DOHH2 (cell line): ENCODE measurements at regions not wholly inside any gene's neighbourhood (a gene's known extent, or its start where the extent isn't known, plus 50 kb on each side); places are given as distances from the start of the nearest gene placed in this dataset.

Source experiments
- H3F3A ChIP-seq: fragments of 200-600 bp; sonication (generic), shearing (Covaris generic); 2 replicates; pipeline ENCODE4 v1.6.0; 2016; ENCODE audit warnings: antibody characterized with exemption, mild to moderate bottlenecking; ENCODE audit not compliant: control insufficient read depth, insufficient read depth
- H3K27ac ChIP-seq: fragments of 200-600 bp; sonication (generic); 2 replicates; pipeline ENCODE4 v1.5.1; 2014; ENCODE audit warnings: low read depth, mild to moderate bottlenecking, low read length, moderate library complexity
- H3K27me3 ChIP-seq: fragments of 200-600 bp; sonication (generic); 2 replicates; pipeline ENCODE4 v1.6.1; 2014; ENCODE audit warnings: mild to moderate bottlenecking, low read length, mixed read lengths; ENCODE audit not compliant: control insufficient read depth
- H3K36me3 ChIP-seq: fragments of 200-600 bp; sonication (generic); 2 replicates; pipeline ENCODE4 v1.6.1; 2014; ENCODE audit warnings: mild to moderate bottlenecking, low read length, moderate library complexity, mixed read lengths; ENCODE audit not compliant: control insufficient read depth
- H3K4me1 ChIP-seq: fragments of 200-600 bp; sonication (generic); 2 replicates; pipeline ENCODE4 v1.6.1; 2014; ENCODE audit warnings: mild to moderate bottlenecking, low read length, mixed read lengths; ENCODE audit not compliant: control insufficient read depth
- H3K4me2 ChIP-seq: fragments of 200-600 bp; sonication (generic); 2 replicates; pipeline ENCODE4 v1.6.0; 2014; ENCODE audit warnings: mild to moderate bottlenecking, low read length, moderate library complexity
- H3K4me3 ChIP-seq: fragments of 200-600 bp; sonication (generic); 2 replicates; pipeline ENCODE4 v1.5.1; 2014; ENCODE audit warnings: mild to moderate bottlenecking, low read length, mixed read lengths
- H3K79me2 ChIP-seq: fragments of 200-600 bp; sonication (generic); 2 replicates; pipeline ENCODE4 v1.6.1; 2014; ENCODE audit warnings: mild to moderate bottlenecking, low read length, mixed read lengths; ENCODE audit not compliant: control insufficient read depth
- H3K9me2 ChIP-seq: fragments of 200-600 bp; sonication (generic); replicated peaks from 2 replicates; pipeline ENCODE4 v1.6.1; 2014; ENCODE audit warnings: mild to moderate bottlenecking, low read length, mixed read lengths; ENCODE audit not compliant: control insufficient read depth
- H3K9me3 ChIP-seq: fragments of 200-600 bp; sonication (generic); 2 replicates; pipeline ENCODE4 v1.6.1; 2014; ENCODE audit warnings: antibody characterized with exemption, low read length, mixed read lengths; ENCODE audit not compliant: control insufficient read depth, insufficient read depth
- H4K20me1 ChIP-seq: fragments of 200-600 bp; sonication (generic); 2 replicates; pipeline ENCODE4 v1.6.0; 2014; ENCODE audit warnings: low read depth, mild to moderate bottlenecking, antibody characterized with exemption, low read length, moderate library complexity; ENCODE audit not compliant: control insufficient read depth, insufficient read depth
- EZH2phosphoT487 ChIP-seq: fragments of 200-600 bp; sonication (generic); IDR thresholded peaks from 2 replicates; pipeline ENCODE4 v1.6.1; 2017; ENCODE audit warnings: borderline replicate concordance, mild to moderate bottlenecking, antibody characterized with exemption, low read length, moderate library complexity, mixed read lengths
- TF ChIP-seq, protein P1 (sequence below): fragments of 200-600 bp; sonication (generic); IDR thresholded peaks from one replicate; pipeline ENCODE4 v1.5.1; 2014; ENCODE audit warnings: antibody characterized with exemption, mild to moderate bottlenecking, low read depth, low read length; ENCODE audit not compliant: poor library complexity, severe bottlenecking

DNA sequence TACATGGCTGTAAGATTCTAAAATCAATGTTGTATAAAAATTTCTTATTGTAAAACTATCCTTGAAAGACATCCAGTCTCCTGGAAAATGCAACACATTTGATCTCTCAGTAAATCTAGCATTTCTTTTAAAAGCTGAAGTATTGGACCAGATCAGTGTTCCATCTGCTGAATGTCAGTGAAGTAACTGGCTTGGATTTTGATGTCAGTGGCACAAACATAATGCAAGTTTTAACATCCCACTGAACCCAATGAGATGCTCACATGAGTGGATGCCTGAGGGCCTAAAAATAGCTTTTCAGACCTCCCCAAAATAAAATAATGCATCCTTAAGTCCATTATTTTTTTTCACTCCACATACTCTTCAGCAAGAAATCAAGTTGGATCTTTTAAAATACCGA, 1432.2 kb downstream of the MRPL39 start:
- Histone ChIP-seq H3K79me2 (no peaks in the 10 kb centered on the region), H3F3A (no peaks in the 10 kb centered on the region), H4K20me1 (no peaks in the 10 kb centered on the region), H3K4me1 (no peaks in the 10 kb centered on the region), H3K9me2 (no peaks in the 10 kb centered on the region), H3K27ac (no peak overlapping the region), H3K36me3 (no peaks in the 10 kb centered on the region), H3K27me3 (no peaks in the 10 kb centered on the region), H3K9me3 (no peaks in the 10 kb centered on the region; the same call in 1 of the 2 replicates), H3K4me2 (no peak overlapping the region), H3K4me3 (no peak overlapping the region)
- no peak for TF ChIP-seq EZH2phosphoT487
- TF ChIP-seq, protein P1, sequence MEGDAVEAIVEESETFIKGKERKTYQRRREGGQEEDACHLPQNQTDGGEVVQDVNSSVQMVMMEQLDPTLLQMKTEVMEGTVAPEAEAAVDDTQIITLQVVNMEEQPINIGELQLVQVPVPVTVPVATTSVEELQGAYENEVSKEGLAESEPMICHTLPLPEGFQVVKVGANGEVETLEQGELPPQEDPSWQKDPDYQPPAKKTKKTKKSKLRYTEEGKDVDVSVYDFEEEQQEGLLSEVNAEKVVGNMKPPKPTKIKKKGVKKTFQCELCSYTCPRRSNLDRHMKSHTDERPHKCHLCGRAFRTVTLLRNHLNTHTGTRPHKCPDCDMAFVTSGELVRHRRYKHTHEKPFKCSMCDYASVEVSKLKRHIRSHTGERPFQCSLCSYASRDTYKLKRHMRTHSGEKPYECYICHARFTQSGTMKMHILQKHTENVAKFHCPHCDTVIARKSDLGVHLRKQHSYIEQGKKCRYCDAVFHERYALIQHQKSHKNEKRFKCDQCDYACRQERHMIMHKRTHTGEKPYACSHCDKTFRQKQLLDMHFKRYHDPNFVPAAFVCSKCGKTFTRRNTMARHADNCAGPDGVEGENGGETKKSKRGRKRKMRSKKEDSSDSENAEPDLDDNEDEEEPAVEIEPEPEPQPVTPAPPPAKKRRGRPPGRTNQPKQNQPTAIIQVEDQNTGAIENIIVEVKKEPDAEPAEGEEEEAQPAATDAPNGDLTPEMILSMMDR = no peak

DNA sequence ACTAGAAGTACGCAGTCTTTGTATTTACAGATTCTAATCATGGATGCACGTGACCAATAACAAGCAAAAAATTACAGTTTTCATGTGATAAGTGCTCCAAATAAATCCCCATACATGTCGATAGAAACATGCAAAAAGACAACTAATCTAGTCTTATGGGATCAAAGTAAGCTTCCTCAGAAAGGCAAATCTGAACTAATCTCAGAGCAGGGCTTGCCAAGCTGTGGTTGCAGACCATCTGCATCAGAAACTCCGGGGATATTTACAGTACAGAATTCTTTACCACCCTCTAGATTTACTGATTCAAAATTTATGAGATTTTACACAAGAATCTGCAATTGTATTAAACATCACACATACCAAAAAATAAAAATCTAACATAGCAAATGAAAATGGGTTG, 1435.5 kb downstream of the MRPL39 start:
- no peaks in the 10 kb centered on the region for H3K27me3 ChIP-seq
- H3K27ac ChIP-seq = no peak overlapping the region
- H3F3A ChIP-seq = no peaks in the 10 kb centered on the region
- no peak overlapping the region for H3K4me3 ChIP-seq
- H3K36me3 ChIP-seq = no peaks in the 10 kb centered on the region
- H3K4me1 ChIP-seq = no peaks in the 10 kb centered on the region
- H3K79me2 ChIP-seq = no peaks in the 10 kb centered on the region
- H4K20me1 ChIP-seq = no peaks in the 10 kb centered on the region
- no peak overlapping the region for H3K4me2 ChIP-seq
- H3K9me3 ChIP-seq = no peaks in the 10 kb centered on the region
- no peaks in the 10 kb centered on the region for H3K9me2 ChIP-seq
- TF ChIP-seq EZH2phosphoT487 = no peak
- TF ChIP-seq, protein P1 = no peak

DNA sequence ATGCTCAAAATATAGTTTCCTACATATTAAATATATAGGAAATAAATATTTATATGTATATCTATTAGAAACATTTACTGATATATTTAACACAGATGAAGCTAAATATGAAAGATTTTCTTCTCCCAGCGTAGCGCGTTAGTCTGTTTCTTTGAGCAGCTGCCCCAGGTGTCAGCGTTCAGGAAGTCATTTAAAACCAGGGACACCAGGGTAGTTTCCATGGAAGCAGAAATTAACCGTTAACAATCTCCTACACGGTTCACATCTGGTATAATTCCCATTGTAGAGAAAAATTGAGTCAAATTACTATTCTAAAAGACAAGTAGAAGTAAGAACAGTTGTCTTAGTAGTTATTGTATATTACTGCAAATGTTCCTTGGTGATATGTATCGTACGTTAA, 1443.7 kb downstream of the MRPL39 start:
- no peak for TF ChIP-seq EZH2phosphoT487
- TF ChIP-seq, protein P1 = no peak
- Histone ChIP-seq H3K4me3 (no peak overlapping the region), H3K9me3 (no peaks in the 10 kb centered on the region; the same call in 1 of the 2 replicates), H4K20me1 (no peaks in the 10 kb centered on the region), H3F3A (no peaks in the 10 kb centered on the region), H3K4me2 (no peak overlapping the region), H3K36me3 (no peaks in the 10 kb centered on the region), H3K27me3 (no peaks in the 10 kb centered on the region), H3K4me1 (no peaks in the 10 kb centered on the region), H3K9me2 (no peaks in the 10 kb centered on the region), H3K79me2 (no peaks in the 10 kb centered on the region), H3K27ac (no peak overlapping the region)
